Activated naive CD8-positive, alpha-beta T cell treated with anti-CD3 and anti-CD28 coated beads, Interleukin-2, amount 10 ng/mL, durations not matched to agents 7 days and 5 days (primary cell): ENCODE measurements at regions not wholly inside any gene's neighbourhood (a gene's known extent, or its start where the extent isn't known, plus 50 kb on each side); places are given as distances from the start of the nearest gene placed in this dataset.
"Not testable (repeated sequence)": the region's sequence is repeated elsewhere in the genome, so short reads cannot be mapped to it uniquely, and the experiment has no call there.

Experiments
- ATAC-seq: fragments of 150-1000 bp; cut with Tn5 transposase; one replicate; pipeline ENCODE4 v1.10.0; 2021; ENCODE audit warnings: low read depth, moderate library complexity
- POLR2A ChIA-PET: fragments of 350-600 bp; sonication (Branson Sonifier 250); formaldehyde crosslinking; loops from one replicate; lab custom pipeline; 2021; ENCODE audit warnings: antibody characterized with exemption; lab: Charles Lee
- DNase-seq: peaks from one replicate; pipeline ENCODE4 v3.0.0; 2021
- H3K27ac Mint-ChIP-seq: one replicate; pipeline ENCODE4 v1.8.0; 2022; ENCODE audit warnings: mild to moderate bottlenecking, mixed read lengths
- H3K27me3 Mint-ChIP-seq: one replicate; pipeline ENCODE4 v1.8.0; 2022; ENCODE audit warnings: mild to moderate bottlenecking, moderate library complexity, mixed read lengths
- H3K36me3 Mint-ChIP-seq: one replicate; pipeline ENCODE4 v1.8.0; 2021; ENCODE audit warnings: mild to moderate bottlenecking, mixed read lengths
- H3K4me1 Mint-ChIP-seq: one replicate; pipeline ENCODE4 v1.8.0; 2021; ENCODE audit warnings: mixed read lengths
- H3K4me3 Mint-ChIP-seq: one replicate; pipeline ENCODE4 v1.8.0; 2022; ENCODE audit warnings: mild to moderate bottlenecking, moderate library complexity, mixed read lengths
- H3K9me3 Mint-ChIP-seq: one replicate; pipeline ENCODE4 v1.8.0; 2021; ENCODE audit warnings: mixed read lengths

DNA sequence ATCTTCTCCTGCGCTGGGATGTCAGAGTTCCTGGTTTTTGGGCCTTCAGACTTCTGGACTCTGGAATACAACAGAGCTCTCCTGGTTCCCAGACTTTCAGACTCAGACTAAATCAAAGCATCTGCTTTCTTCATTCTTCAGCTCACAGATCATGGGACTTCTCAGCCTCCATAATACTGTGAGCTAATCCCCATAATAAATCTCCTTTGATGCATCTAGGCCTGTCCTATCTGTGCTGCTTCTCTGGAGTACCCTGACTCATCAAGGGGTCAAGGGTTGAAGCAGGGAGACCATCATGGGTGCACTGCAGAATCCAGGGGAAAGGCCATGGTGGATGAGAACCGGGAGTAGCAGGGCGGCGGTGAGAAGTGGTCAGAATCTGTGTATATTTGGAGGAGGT, 1094.1 kb upstream of the TMEM132C start:
- Mint-ChIP-seq H3K27me3 (peaks cover 12% of the 10 kb centered on the region), H3K27ac (no peak overlapping the region), H3K36me3 (no peaks in the 10 kb centered on the region), H3K9me3 (peaks cover 3% of the 10 kb centered on the region), H3K4me3 (no peak overlapping the region), H3K4me1 (no peaks in the 10 kb centered on the region)
- no peak for ATAC-seq
- POLR2A ChIA-PET = no interaction called here
- no peak for DNase-seq

DNA sequence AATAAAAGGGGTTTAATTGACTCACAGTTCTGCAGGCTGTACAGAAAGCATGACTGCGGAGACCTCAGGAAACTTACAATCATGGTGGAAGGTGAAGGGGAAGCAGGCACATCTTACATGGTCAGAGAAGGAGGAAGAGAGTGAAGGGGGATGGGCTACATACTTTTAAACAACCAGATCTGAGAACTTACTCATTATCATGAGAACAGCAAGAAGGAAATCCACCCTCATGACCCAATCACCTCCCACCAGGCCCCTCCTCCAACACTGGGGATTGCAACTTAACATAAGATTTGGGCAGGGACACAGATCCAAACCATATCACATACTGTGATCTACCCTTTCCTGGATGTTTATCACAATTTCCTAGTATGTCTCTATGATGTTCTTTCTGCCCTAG, 1093.0 kb upstream of the TMEM132C start:
- ATAC-seq, H3K27me3 Mint-ChIP-seq, H3K4me3 Mint-ChIP-seq, DNase-seq, H3K4me1 Mint-ChIP-seq, H3K36me3 Mint-ChIP-seq, H3K27ac Mint-ChIP-seq, POLR2A ChIA-PET, H3K9me3 Mint-ChIP-seq: not testable (repeated sequence)

DNA sequence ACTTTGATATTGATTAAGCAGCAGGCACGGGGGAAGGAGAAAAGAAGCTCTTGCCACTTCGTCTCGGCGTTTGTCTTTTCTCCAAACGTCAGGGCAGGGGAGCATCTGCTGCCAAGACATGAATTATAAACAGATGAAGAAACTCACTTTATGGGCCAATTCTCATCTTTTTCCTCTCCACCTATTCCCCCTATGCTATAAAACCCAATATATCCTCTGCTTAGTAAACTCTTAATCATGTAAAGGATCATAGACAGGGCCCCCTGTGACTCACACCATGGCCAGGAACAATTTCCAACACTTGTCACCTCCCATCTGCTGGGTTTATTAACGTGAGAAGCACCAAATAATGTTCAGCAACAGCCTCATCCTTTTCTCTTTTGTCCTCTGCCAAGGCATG, 1092.1 kb upstream of the TMEM132C start:
- POLR2A ChIA-PET = no interaction called here
- Mint-ChIP-seq H3K9me3 (peaks cover 3% of the 10 kb centered on the region), H3K27ac (no peak overlapping the region), H3K4me3 (no peak overlapping the region), H3K4me1 (no peaks in the 10 kb centered on the region), H3K36me3 (no peaks in the 10 kb centered on the region), H3K27me3 (peaks cover 2% of the 10 kb centered on the region)
- no peak for DNase-seq
- no peak for ATAC-seq

DNA sequence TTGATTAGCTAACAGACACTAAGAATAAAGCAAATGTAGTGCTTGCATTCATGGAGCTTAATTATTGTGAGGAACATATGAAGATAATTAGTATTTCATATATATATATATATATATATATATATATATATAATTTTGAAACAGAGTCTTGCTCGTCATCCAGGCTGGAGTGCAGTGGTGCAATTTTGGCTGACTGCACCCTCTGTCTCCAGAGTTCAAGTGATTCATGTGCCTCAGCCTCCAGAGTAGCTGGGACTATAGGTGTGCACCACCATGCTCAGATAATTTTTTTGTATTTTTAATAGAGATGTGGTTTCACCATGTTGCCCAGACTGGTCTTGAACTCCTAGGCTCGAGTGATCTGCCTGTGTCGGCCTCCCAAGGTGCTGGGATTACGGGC, 1091.6 kb upstream of the TMEM132C start:
- H3K27ac Mint-ChIP-seq = no peak overlapping the region
- H3K36me3 Mint-ChIP-seq = no peaks in the 10 kb centered on the region
- no peak overlapping the region for H3K4me3 Mint-ChIP-seq
- H3K27me3 Mint-ChIP-seq = peaks cover 2% of the 10 kb centered on the region
- peaks cover 3% of the 10 kb centered on the region for H3K9me3 Mint-ChIP-seq
- no peak for DNase-seq
- no peak for ATAC-seq
- POLR2A ChIA-PET = no interaction called here
- H3K4me1 Mint-ChIP-seq = no peaks in the 10 kb centered on the region

DNA sequence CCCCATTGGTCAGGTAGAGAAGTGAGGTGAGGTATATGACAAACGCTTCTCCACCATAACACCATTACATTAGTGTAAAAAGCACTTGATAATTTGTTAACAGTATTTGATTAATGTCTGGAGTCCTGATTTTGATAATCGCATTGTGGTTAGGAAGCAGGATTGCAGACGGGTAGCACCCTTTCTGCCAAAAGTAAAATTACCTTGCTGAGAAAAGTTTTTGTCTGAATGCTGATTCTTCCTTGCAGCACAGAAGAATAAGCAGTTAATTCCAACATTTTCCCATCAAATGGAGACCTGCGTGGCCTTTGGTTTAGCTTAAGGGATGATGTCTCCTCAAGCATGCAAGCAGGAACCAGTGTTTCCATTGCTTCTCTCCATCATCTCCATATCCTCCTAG, 1090.2 kb upstream of the TMEM132C start:
- Mint-ChIP-seq H3K36me3 (no peaks in the 10 kb centered on the region), H3K9me3 (peaks cover 1% of the 10 kb centered on the region), H3K27me3 (peaks cover 2% of the 10 kb centered on the region), H3K27ac (no peak overlapping the region), H3K4me1 (no peaks in the 10 kb centered on the region), H3K4me3 (no peak overlapping the region)
- POLR2A ChIA-PET = no interaction called here
- ATAC-seq = no peak
- DNase-seq = no peak

DNA sequence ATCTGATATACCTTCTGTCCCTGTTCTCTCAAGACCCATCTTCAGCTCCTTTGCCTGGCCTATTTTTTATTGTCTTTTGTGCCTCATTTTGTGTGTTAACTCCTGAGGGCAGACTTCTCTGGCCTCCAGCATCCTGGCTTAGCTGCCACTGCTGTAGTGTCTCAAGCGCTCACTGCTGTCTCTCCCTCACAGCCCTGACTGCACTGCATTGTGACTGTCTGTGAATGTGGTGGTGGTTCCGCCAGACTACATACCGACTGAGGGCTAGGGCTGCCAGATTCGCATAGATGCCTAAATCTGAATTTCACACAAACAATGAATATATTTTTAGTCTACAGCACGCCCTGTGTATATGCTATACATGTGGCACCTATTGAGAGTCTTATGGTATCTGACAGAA, 1088.9 kb upstream of the TMEM132C start:
- no peak for DNase-seq
- Mint-ChIP-seq H3K4me3 (no peak overlapping the region), H3K27me3 (peaks cover 2% of the 10 kb centered on the region)

DNA sequence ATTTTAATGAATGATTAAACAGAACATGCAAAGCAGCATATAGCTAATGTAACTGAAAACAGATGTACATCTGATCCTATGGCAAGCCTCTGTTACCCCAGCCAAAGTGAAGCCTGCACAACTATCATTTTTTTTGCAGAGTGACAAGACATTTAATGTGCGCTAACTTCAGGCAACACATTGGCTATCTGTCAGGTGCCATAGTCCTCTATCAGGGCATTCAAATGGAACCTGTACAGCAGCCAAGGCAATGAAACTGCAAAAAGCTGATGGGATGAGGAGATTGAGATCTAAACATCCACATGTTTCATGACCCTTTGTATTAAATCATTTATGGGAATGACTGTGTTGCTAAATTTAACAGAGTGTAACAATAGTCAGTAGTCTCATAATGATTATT, 1088.5 kb upstream of the TMEM132C start:
- Mint-ChIP-seq H3K4me1 (no peaks in the 10 kb centered on the region), H3K9me3 (no peaks in the 10 kb centered on the region), H3K27me3 (peaks cover 2% of the 10 kb centered on the region), H3K4me3 (no peak overlapping the region), H3K27ac (no peak overlapping the region), H3K36me3 (no peaks in the 10 kb centered on the region)
- no peak for ATAC-seq
- POLR2A ChIA-PET = no interaction called here
- DNase-seq = no peak

More for the DNA sequence above, 1088.9 kb upstream of the TMEM132C start:
- ATAC-seq = no peak
- Mint-ChIP-seq H3K9me3 (peaks cover under 1% of the 10 kb centered on the region), H3K27ac (no peak overlapping the region), H3K36me3 (no peaks in the 10 kb centered on the region), H3K4me1 (no peaks in the 10 kb centered on the region)
- POLR2A ChIA-PET = no interaction called here

DNA sequence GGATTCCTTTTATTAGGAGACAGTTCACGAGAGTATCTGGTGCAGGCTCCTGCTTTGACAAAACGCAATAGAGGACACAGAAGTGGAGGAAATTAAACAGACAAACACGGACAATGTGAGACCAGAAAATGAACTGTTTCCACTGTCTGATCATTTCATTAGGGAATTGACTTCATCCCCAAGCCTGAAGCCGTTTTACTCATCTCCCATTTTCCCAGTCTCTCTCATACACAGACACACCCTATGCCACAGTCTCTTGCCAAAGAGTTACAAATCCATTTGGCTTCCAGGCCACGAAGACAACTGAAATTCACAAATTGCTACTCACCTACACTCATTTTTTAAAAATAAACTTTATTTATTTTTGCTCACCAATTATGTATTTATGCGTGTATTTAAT, 1087.8 kb upstream of the TMEM132C start:
- Mint-ChIP-seq H3K9me3 (no peaks in the 10 kb centered on the region), H3K27ac (no peak overlapping the region), H3K27me3 (no peaks in the 10 kb centered on the region), H3K4me3 (no peak overlapping the region), H3K36me3 (no peaks in the 10 kb centered on the region), H3K4me1 (no peaks in the 10 kb centered on the region)
- POLR2A ChIA-PET = no interaction called here
- DNase-seq (no peak), ATAC-seq (no peak)

DNA sequence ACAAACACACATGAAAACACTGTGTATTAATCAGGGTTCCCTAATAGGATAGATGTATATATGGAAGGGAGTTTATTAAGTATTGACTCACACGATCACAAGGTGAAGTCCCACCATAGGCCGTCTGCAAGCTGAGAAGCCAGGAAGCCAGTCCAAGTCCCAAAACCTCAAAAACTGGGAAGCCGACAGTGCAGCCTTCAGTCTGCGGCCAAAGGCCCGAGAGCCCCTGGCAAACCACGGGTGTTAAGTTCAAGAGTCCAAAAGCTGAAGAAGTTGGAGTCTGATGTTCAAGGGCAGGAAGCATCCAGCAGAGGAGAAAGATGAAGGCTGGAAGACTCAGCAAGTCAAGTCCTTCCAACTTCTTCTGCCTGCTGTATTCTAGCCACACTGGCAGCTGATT, 1085.0 kb upstream of the TMEM132C start:
- Mint-ChIP-seq H3K4me3 (no peak overlapping the region), H3K36me3 (no peaks in the 10 kb centered on the region), H3K4me1 (no peaks in the 10 kb centered on the region), H3K9me3 (no peaks in the 10 kb centered on the region), H3K27me3 (no peaks in the 10 kb centered on the region), H3K27ac (no peak overlapping the region)
- no peak for DNase-seq
- ATAC-seq = no peak
- POLR2A ChIA-PET = no interaction called here

DNA sequence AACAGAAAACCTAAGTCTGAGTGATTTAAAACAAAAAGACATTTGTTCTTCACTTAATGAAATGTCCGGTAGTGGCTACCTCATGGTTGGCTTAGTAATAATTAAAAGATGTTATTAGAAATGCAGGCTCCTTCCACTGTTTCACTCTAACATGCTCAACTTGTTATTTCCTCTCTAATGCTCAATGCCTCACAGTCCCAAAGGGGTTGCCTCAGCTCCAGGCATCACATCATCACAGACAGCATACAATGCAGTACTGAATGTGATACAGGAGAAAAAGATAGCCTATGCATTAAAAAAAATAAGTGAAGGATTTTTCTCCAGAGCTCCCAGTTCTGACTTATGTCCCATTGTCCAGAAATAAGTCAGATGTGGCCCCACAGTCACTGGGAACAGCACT, 1077.0 kb upstream of the TMEM132C start:
- H3K4me3 Mint-ChIP-seq = no peak overlapping the region

DNA sequence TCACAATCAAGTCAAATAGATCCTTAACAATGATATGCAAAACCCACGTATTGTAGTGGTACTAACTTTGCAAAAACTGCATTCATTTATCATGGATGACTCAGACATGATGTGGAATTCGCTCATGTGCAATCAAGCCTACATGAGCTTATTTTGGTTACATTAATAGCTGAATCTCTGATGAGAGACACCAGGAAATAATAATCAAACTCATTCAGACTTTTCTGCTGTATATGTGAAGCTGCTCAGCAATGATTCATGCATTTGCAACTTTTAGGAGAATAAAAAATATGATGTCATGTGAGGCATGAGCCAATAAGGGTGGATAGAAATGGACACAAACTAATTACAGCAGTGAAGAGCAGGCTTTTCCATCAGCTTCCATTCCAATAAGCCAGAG, 1075.8 kb upstream of the TMEM132C start:
- ATAC-seq (no peak), DNase-seq (no peak)
- no peak overlapping the region for H3K27ac Mint-ChIP-seq
- peaks cover 7% of the 10 kb centered on the region for H3K27me3 Mint-ChIP-seq
- no peaks in the 10 kb centered on the region for H3K9me3 Mint-ChIP-seq
- H3K4me3 Mint-ChIP-seq = no peak overlapping the region
- no peaks in the 10 kb centered on the region for H3K36me3 Mint-ChIP-seq
- no peaks in the 10 kb centered on the region for H3K4me1 Mint-ChIP-seq
- POLR2A ChIA-PET = no interaction called here

More for the DNA sequence above, 1077.0 kb upstream of the TMEM132C start:
- POLR2A ChIA-PET = no interaction called here
- Mint-ChIP-seq H3K4me1 (no peaks in the 10 kb centered on the region), H3K36me3 (no peaks in the 10 kb centered on the region), H3K27ac (no peak overlapping the region), H3K27me3 (peaks cover 7% of the 10 kb centered on the region), H3K9me3 (no peaks in the 10 kb centered on the region)
- DNase-seq (no peak), ATAC-seq (no peak)

DNA sequence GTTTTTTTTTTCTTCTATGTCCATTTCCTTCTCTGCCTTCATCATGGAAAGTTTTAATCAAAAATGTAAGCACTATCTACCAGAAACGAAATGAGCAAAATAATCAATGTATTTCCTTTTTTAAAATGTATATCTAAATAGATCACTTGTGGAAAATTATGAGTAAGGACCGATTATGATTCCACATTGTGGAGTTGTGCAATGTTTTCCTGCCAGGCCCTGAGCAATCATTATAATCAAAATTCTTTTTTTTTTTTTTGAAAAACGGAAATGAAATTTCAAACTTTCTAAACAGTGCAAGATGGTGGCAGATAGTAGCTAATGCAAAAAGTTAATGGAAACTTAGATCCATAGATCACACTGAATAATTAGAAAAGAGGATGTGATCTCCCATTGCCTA, 1074.6 kb upstream of the TMEM132C start:
- ATAC-seq (no peak), DNase-seq (no peak)
- peaks cover 7% of the 10 kb centered on the region for H3K27me3 Mint-ChIP-seq
- H3K9me3 Mint-ChIP-seq = no peaks in the 10 kb centered on the region
- no peak overlapping the region for H3K4me3 Mint-ChIP-seq
- no peaks in the 10 kb centered on the region for H3K4me1 Mint-ChIP-seq
- H3K36me3 Mint-ChIP-seq = no peaks in the 10 kb centered on the region
- POLR2A ChIA-PET = no interaction called here
- H3K27ac Mint-ChIP-seq = no peak overlapping the region

DNA sequence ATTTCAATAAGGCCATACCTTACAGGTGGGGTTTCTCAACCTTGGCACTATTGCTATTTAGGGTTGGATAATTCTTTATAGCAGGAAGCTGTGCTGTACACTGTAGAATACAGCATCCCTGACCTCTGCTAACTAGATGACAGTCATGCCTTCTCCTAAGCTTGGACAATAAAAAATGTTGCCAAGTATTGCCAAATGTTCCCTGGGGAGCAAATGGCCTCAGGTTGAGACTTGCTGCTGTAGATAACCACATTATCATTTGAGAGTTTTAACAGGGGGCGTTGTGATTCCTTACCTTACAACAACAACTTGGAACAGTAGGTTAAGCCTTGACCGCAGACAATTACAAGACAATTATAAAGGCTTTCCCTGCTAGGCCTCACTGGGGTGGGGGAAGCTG, 1073.6 kb upstream of the TMEM132C start:
- Mint-ChIP-seq H3K9me3 (no peaks in the 10 kb centered on the region), H3K4me3 (no peak overlapping the region), H3K4me1 (no peaks in the 10 kb centered on the region), H3K27ac (no peak overlapping the region), H3K27me3 (peaks cover 7% of the 10 kb centered on the region), H3K36me3 (no peaks in the 10 kb centered on the region)
- DNase-seq = no peak
- ATAC-seq = no peak
- POLR2A ChIA-PET = no interaction called here

DNA sequence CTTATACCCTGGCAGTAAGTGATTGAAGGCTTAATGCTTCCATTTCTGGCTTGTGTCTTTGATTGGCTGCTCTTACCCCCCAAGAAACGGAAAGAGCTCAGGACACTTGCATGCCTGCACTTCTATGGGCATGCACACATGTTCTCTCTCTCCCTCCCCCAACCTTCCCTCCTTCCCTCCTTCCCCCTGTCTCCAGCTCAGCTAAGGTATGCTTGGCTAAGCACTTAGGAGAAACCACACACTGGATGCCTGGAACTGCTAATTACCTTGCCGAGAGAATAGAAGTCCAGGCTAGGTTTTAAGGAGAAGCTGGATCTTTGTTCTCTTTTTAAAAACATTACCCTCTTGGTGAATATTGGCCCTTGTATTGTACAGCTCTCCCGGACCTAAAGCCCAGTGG, 1072.8 kb upstream of the TMEM132C start:
- DNase-seq (no peak), ATAC-seq (no peak)
- Mint-ChIP-seq H3K27ac (no peak overlapping the region), H3K4me3 (no peak overlapping the region), H3K36me3 (no peaks in the 10 kb centered on the region), H3K4me1 (no peaks in the 10 kb centered on the region), H3K9me3 (no peaks in the 10 kb centered on the region), H3K27me3 (peaks cover 7% of the 10 kb centered on the region)
- POLR2A ChIA-PET = interaction anchor here (0.6 kb wide), 1 partner anchor 17 kb away, joined by 3 read pairs; no protein-coding TSS in a partner anchor
